ENCODE measurements at regions not wholly inside any gene's neighbourhood (a gene's known extent, or its start where the extent isn't known, plus 50 kb on each side); places are given as distances from the start of the nearest gene placed in this dataset.

DNA sequence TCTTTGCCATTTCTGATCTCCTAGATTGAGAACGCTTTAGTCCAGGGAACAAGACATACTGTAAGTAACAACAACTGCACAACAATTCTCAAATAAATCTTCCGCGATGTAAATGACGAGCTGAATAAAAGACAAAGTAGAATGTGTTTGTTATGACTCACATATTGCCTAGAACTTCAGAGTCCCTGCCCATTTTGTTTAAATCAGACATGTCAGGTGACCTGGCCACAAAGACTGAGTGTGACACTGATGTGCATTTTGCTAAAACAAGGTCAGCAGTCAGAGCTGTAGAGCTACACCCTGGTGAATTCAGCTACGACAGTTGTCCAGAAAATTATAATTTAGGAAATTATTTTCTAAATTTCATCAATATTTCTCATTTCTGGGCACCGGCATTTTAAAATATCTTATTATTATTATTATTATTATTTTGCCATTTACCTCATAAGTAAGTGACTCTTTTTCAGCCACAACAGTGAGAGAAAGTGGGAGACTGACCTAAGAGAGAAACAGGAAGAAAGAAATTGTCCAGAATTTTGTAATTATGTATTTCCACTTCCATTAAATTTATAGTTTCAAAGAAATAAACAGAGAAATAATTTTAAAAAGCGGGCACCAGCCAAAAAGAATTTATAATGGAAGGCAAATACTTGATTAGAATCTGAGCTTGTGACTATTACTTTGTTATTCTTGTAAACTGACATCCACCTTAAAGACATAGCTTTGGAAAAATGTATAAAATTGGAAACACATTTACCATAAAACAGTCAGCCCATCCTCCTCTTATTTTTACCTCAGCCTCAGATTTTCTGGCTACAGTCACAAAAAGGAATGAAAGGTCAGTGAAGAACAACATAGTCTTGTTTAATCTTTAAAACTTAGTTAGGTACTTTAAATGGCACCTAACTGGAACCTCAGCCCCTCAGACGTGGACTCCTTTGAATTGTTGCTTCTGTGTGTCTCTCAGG lies 157.0 kb upstream of the CITED2 start (continued):
- TF ChIP-seq, protein P1, sequence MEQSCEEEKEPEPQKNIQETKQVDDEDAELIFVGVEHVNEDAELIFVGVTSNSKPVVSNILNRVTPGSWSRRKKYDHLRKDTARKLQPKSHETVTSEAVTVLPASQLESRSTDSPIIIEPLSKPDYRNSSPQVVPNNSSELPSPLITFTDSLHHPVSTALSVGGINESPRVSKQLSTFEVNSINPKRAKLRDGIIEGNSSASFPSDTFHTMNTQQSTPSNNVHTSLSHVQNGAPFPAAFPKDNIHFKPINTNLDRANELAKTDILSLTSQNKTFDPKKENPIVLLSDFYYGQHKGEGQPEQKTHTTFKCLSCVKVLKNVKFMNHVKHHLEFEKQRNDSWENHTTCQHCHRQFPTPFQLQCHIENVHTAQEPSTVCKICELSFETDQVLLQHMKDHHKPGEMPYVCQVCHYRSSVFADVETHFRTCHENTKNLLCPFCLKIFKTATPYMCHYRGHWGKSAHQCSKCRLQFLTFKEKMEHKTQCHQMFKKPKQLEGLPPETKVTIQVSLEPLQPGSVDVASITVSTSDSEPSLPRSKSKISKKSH (CRISPR knock-in tag; IDR thresholded peaks at IDR 0.05) = no peak
- TF ChIP-seq CBX8 (IDR thresholded peaks at IDR 0.05; ENCODE audit: borderline replicate concordance, extremely low read depth, low read depth, low read length, poor library complexity, severe bottlenecking) = no peak
- no peak for TF ChIP-seq SMAD3 (CRISPR knock-in tag; conservative IDR thresholded peaks at IDR 0.05)
- no peak for TF ChIP-seq NRF1 (conservative IDR thresholded peaks at IDR 0.05 in 1 of 2, IDR thresholded peaks at IDR 0.05 in 1 of 2)
- TF ChIP-seq RB1 (IDR thresholded peaks at IDR 0.05; ENCODE audit: low read depth) = no peak
- TF ChIP-seq ZNF717 (CRISPR knock-in tag; IDR thresholded peaks at IDR 0.05) = no peak
- TF ChIP-seq NELFE (IDR thresholded peaks at IDR 0.05; ENCODE audit: insufficient read depth, insufficient read length) = no peak
- TF ChIP-seq MYC (IDR thresholded peaks at IDR 0.05; ENCODE audit: low read depth, low read length) = no peak
- no peak for TF ChIP-seq MYC (CRISPR knock-in tag; IDR thresholded peaks at IDR 0.05; ENCODE audit: borderline replicate concordance, low read depth)
- TF ChIP-seq SMARCA4 (IDR thresholded peaks at IDR 0.05) = 0 out of 2 replicates have a peak, but pooled peaks have one; percentile 35
- peak; percentile 56; the same call in 1 of the 2 replicates for TF ChIP-seq JUN (IDR thresholded peaks at IDR 0.05; ENCODE audit: borderline replicate concordance, low read depth, low read length)
- no peak for TF ChIP-seq JUN (CRISPR knock-in tag; IDR thresholded peaks at IDR 0.05; ENCODE audit: borderline replicate concordance)
- no peak for TF ChIP-seq ESRRB (CRISPR knock-in tag; IDR thresholded peaks at IDR 0.05; ENCODE audit: borderline replicate concordance)
- TF ChIP-seq LEF1 (IDR thresholded peaks at IDR 0.05) = peak; percentile 36; the same call in 1 of the 2 replicates
- TF ChIP-seq NCOA2 (IDR thresholded peaks at IDR 0.05; ENCODE audit: partially characterized antibody in 2 of 2) = no peak
- TF ChIP-seq, protein P2, sequence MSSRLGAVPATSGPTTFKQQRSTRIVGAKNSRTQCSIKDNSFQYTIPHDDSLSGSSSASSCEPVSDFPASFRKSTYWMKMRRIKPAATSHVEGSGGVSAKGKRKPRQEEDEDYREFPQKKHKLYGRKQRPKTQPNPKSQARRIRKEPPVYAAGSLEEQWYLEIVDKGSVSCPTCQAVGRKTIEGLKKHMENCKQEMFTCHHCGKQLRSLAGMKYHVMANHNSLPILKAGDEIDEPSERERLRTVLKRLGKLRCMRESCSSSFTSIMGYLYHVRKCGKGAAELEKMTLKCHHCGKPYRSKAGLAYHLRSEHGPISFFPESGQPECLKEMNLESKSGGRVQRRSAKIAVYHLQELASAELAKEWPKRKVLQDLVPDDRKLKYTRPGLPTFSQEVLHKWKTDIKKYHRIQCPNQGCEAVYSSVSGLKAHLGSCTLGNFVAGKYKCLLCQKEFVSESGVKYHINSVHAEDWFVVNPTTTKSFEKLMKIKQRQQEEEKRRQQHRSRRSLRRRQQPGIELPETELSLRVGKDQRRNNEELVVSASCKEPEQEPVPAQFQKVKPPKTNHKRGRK (tag; IDR thresholded peaks at IDR 0.05) = no peak
- no peak for TF ChIP-seq SRSF1 (IDR thresholded peaks at IDR 0.05; ENCODE audit: low read depth, low read length)
- no peak for TF ChIP-seq YY1 (IDR thresholded peaks at IDR 0.05; ENCODE audit: borderline replicate concordance in 1 of 3, control insufficient read depth in 1 of 3, extremely low read depth in 1 of 3, insufficient read depth in 3 of 3, insufficient read length in 1 of 3, insufficient replicate concordance in 2 of 3, low read depth in 1 of 3, low read length in 2 of 3)
- TF ChIP-seq MIER1 (IDR thresholded peaks at IDR 0.05; ENCODE audit: low read depth) = no peak
- TF ChIP-seq ZNF12 (CRISPR knock-in tag; IDR thresholded peaks at IDR 0.05) = no peak

All from K562 (cell line).